WTC11 (cell line): ENCODE measurements at regions not wholly inside any gene's neighbourhood (a gene's known extent, or its start where the extent isn't known, plus 50 kb on each side); places are given as distances from the start of the nearest gene placed in this dataset.

Experiments
- ATAC-seq: fragments of 200-7000 bp; cut with Tn5 transposase; 2 replicates; pipeline ENCODE4 v1.10.0; 2021; ENCODE audit warnings: mild to moderate bottlenecking, moderate library complexity
- CTCF ChIA-PET: fragments of 300-600 bp; sonication (Branson Sonifier 250); formaldehyde crosslinking; loops from one replicate; lab custom pipeline; 2021; ENCODE audit warnings: antibody characterized with exemption; lab: Charles Lee
- POLR2A ChIA-PET: fragments of 350-600 bp; sonication (Branson Sonifier 250); formaldehyde crosslinking; loops from one replicate; lab custom pipeline; 2021; ENCODE audit warnings: antibody characterized with exemption; lab: Charles Lee
- DNase-seq: peaks from one replicate; pipeline ENCODE4 v3.0.0; 2021; ENCODE audit warnings: low spot score
- H3K27ac Mint-ChIP-seq: 2 replicates; pipeline ENCODE4 v1.8.0; 2021; ENCODE audit warnings: mixed read lengths
- H3K27me3 Mint-ChIP-seq: 2 replicates; pipeline ENCODE4 v1.8.0; 2021; ENCODE audit warnings: low read depth, mild to moderate bottlenecking, moderate library complexity, mixed read lengths
- H3K36me3 Mint-ChIP-seq: 2 replicates; pipeline ENCODE4 v1.8.0; 2021; ENCODE audit warnings: mixed read lengths
- H3K4me1 Mint-ChIP-seq: 2 replicates; pipeline ENCODE4 v1.8.0; 2022; ENCODE audit warnings: mixed read lengths
- H3K4me3 Mint-ChIP-seq: 2 replicates; pipeline ENCODE4 v1.8.0; 2021; ENCODE audit warnings: mild to moderate bottlenecking, moderate library complexity, mixed read lengths
- H3K9me3 Mint-ChIP-seq: 2 replicates; pipeline ENCODE4 v1.8.0; 2021; ENCODE audit warnings: mixed read lengths
- ATF3 ChIP-seq: sonication (generic); formaldehyde crosslinking; conservative IDR thresholded peaks from 2 replicates; pipeline ENCODE4 v1.8.1; 2022; ENCODE audit warnings: mild to moderate bottlenecking, missing genetic modification reagents
- CTCF ChIP-seq: fragments of 200-600 bp; IDR thresholded peaks from 2 replicates; pipeline ENCODE4 v1.8.0; 2022; ENCODE audit warnings: antibody characterized with exemption
- ESRRA ChIP-seq: sonication (generic); formaldehyde crosslinking; IDR thresholded peaks from 2 replicates; pipeline ENCODE4 v1.8.1; 2022; ENCODE audit warnings: mild to moderate bottlenecking, missing genetic modification reagents, borderline replicate concordance
- GRHL2 ChIP-seq: fragments of 250-450 bp; sonication (Bioruptor Pico); IDR thresholded peaks from 2 replicates; pipeline ENCODE4 v1.8.0; 2022; ENCODE audit warnings: mild to moderate bottlenecking, moderate library complexity; ENCODE audit not compliant: insufficient replicate concordance, severe bottlenecking
- GTF2I ChIP-seq: fragments of 250-450 bp; sonication (Bioruptor Pico); conservative IDR thresholded peaks from 2 replicates; pipeline ENCODE4 v1.4.0; 2021; ENCODE audit warnings: mild to moderate bottlenecking
- IRF2 ChIP-seq: sonication (generic); formaldehyde crosslinking; IDR thresholded peaks from 2 replicates; pipeline ENCODE4 v1.8.0; 2022; ENCODE audit warnings: low read depth, missing genetic modification reagents, borderline replicate concordance
- JAZF1 ChIP-seq: fragments of 250-450 bp; sonication (Bioruptor Pico); IDR thresholded peaks from 2 replicates; pipeline ENCODE4 v1.9.0; 2021; ENCODE audit warnings: moderate library complexity, mild to moderate bottlenecking, inconsistent platforms
- JUN ChIP-seq: sonication (generic); formaldehyde crosslinking; IDR thresholded peaks from 2 replicates; pipeline ENCODE4 v1.8.0; 2023; ENCODE audit warnings: mild to moderate bottlenecking, missing genetic modification reagents
- NR1H2 ChIP-seq: sonication (generic); formaldehyde crosslinking; IDR thresholded peaks from 2 replicates; pipeline ENCODE4 v1.9.0; 2021; ENCODE audit warnings: mild to moderate bottlenecking, moderate library complexity, missing genetic modification reagents
- OVOL2 ChIP-seq: fragments of 250-450 bp; sonication (Bioruptor Pico); IDR thresholded peaks from 2 replicates; pipeline ENCODE4 v1.9.0; 2021; ENCODE audit warnings: mild to moderate bottlenecking, borderline replicate concordance
- PRDM15 ChIP-seq: sonication (generic); formaldehyde crosslinking; IDR thresholded peaks from 2 replicates; pipeline ENCODE4 v1.8.0; 2022; ENCODE audit warnings: missing genetic modification reagents
- PREB ChIP-seq: sonication (generic); formaldehyde crosslinking; IDR thresholded peaks from 2 replicates; pipeline ENCODE4 v1.8.1; 2022; ENCODE audit warnings: mild to moderate bottlenecking, missing genetic modification reagents, moderate library complexity, borderline replicate concordance
- TCF7 ChIP-seq: sonication (generic); formaldehyde crosslinking; IDR thresholded peaks from 2 replicates; pipeline ENCODE4 v1.8.0; 2022; ENCODE audit warnings: mild to moderate bottlenecking, low read depth, missing genetic modification reagents, moderate library complexity
- TEAD4 ChIP-seq: sonication (generic); formaldehyde crosslinking; IDR thresholded peaks from 2 replicates; pipeline ENCODE4 v1.8.0; 2022; ENCODE audit warnings: mild to moderate bottlenecking, missing genetic modification reagents
- USF1 ChIP-seq: sonication (generic); formaldehyde crosslinking; IDR thresholded peaks from 2 replicates; pipeline ENCODE4 v1.8.0; 2022; ENCODE audit warnings: mild to moderate bottlenecking, missing genetic modification reagents
- ZNF425 ChIP-seq: fragments of 250-450 bp; sonication (Bioruptor Pico); conservative IDR thresholded peaks from 2 replicates; pipeline ENCODE4 v1.9.0; 2021; ENCODE audit warnings: mild to moderate bottlenecking
- ZSCAN18 ChIP-seq: fragments of 250-450 bp; sonication (Bioruptor Pico); IDR thresholded peaks from 2 replicates; pipeline ENCODE4 v2.1.2; 2022; ENCODE audit warnings: mild to moderate bottlenecking, moderate library complexity

GRCh38 chr6:10201606-10202510 lies 213.0 kb downstream of the TFAP2A start:
- DNase-seq = no peak
- Mint-ChIP-seq H3K9me3 (peaks cover 11% of the 10 kb centered on the region), H3K4me1 (peaks cover 4% of the 10 kb centered on the region; the same call in 1 of the 2 replicates), H3K36me3 (0 out of 2 replicates have a peak, but pooled peaks cover 5% of the 10 kb centered on the region)
- TF ChIP-seq NR1H2 (CRISPR knock-in tag) (no peak), TCF7 (CRISPR knock-in tag) (no peak), GRHL2 (CRISPR knock-in tag) (no peak), ZSCAN18 (CRISPR knock-in tag) (no peak), PREB (CRISPR knock-in tag) (no peak), ESRRA (CRISPR knock-in tag) (no peak), ATF3 (CRISPR knock-in tag) (no peak), OVOL2 (CRISPR knock-in tag) (no peak), USF1 (CRISPR knock-in tag) (no peak), CTCF (no peak), ZNF425 (CRISPR knock-in tag) (no peak), JAZF1 (CRISPR knock-in tag) (no peak), JUN (CRISPR knock-in tag) (no peak)
- TF ChIP-seq, all 79 proteins: peak for 0
- no peaks in the 10 kb centered on the region for H3K27me3 Mint-ChIP-seq
- ChIA-PET CTCF (no interaction called here), POLR2A (no interaction called here)
- no peak overlapping the region for H3K27ac Mint-ChIP-seq
- H3K4me3 Mint-ChIP-seq = no peak overlapping the region
- ATAC-seq = no peak

GRCh38 chr6:10196090-10196489 lies 218.8 kb downstream of the TFAP2A start:
- H3K27ac Mint-ChIP-seq = no peak overlapping the region
- ATAC-seq (no peak), DNase-seq (no peak)
- no peaks in the 10 kb centered on the region for H3K27me3 Mint-ChIP-seq
- H3K36me3 Mint-ChIP-seq = 0 out of 2 replicates have a peak, but pooled peaks cover 5% of the 10 kb centered on the region
- ChIA-PET CTCF (no interaction called here), POLR2A (no interaction called here)
- H3K4me3 Mint-ChIP-seq = no peak overlapping the region
- no peaks in the 10 kb centered on the region for H3K4me1 Mint-ChIP-seq
- peaks cover 7% of the 10 kb centered on the region for H3K9me3 Mint-ChIP-seq
- no peak for TF ChIP-seq IRF2
- TF ChIP-seq GTF2I (CRISPR knock-in tag) = no peak
- no peak for TF ChIP-seq TEAD4 (CRISPR knock-in tag)
- TF ChIP-seq PRDM15 = no peak
- TF ChIP-seq ZNF425 (CRISPR knock-in tag) = no peak
- no peak for TF ChIP-seq USF1 (CRISPR knock-in tag)
